GM13976 (cell line): ENCODE measurements at regions not wholly inside any gene's neighbourhood (a gene's known extent, or its start where the extent isn't known, plus 50 kb on each side); places are given as distances from the start of the nearest gene placed in this dataset.

Experiments
- DNase-seq: peaks from one replicate; pipeline ENCODE4 v3.0.0; 2012; ENCODE audit warnings: low spot score
- in situ Hi-C: fragments of 300-500 bp; cut with MboI; formaldehyde crosslinking; loops from one replicate; pipeline ENCODE4 v1.12.0; 2022; ENCODE audit warnings: low sequenced_read_pairs, mixed read lengths, inconsistent platforms; ENCODE audit not compliant: unreplicated experiment
- TF ChIP-seq, protein P1 (sequence below): IDR thresholded peaks from 2 replicates; pipeline ENCODE4 v1.5.1; 2012; ENCODE audit warnings: borderline replicate concordance, mild to moderate bottlenecking; ENCODE audit not compliant: insufficient read depth; ENCODE audit errors: extremely low read depth, missing control alignments, control extremely low read depth

DNA sequence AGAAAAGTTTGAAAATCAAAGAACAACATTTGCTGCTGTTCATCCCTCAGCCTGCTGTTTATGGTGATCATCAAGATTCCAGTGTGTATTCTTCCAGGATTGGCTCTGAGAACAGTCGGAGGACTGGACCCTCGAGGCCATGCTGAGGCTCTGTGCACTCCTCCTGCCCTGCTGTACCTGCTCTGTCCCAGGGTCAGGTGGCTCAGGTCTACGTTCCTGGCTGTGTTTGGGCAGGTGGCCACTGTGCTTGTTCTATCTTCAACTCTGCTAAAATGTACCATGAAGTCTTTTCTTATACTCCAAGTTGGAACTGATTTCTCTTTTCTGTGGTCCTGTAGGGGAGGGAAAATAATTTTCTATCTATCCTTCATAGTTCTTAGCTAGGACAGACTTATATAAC is 175.9 kb downstream of the RWDD3 start:
- DNase-seq = no peak
- in situ Hi-C loops = no loop called here
- TF ChIP-seq, protein P1, sequence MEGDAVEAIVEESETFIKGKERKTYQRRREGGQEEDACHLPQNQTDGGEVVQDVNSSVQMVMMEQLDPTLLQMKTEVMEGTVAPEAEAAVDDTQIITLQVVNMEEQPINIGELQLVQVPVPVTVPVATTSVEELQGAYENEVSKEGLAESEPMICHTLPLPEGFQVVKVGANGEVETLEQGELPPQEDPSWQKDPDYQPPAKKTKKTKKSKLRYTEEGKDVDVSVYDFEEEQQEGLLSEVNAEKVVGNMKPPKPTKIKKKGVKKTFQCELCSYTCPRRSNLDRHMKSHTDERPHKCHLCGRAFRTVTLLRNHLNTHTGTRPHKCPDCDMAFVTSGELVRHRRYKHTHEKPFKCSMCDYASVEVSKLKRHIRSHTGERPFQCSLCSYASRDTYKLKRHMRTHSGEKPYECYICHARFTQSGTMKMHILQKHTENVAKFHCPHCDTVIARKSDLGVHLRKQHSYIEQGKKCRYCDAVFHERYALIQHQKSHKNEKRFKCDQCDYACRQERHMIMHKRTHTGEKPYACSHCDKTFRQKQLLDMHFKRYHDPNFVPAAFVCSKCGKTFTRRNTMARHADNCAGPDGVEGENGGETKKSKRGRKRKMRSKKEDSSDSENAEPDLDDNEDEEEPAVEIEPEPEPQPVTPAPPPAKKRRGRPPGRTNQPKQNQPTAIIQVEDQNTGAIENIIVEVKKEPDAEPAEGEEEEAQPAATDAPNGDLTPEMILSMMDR = no peak

DNA sequence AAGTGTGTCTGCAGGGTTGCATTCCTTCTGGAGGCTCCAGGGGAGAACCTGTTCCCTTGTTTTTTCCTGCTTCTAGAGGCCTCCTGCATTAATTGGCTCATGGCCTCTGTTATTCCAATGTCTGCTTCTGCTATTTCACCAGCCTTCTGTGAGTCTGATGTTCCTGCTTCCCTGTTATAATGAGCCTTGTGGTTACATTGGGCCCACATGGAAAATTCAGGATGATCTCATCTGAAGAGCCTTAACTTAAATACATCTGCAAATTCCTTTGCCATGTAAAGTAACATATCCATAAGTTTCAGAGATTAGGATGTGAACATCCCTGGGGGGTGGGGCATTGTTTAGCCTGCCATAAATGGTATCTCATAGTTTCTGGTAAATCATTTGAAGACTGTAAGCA is 181.1 kb downstream of the RWDD3 start:
- no peak for DNase-seq
- TF ChIP-seq, protein P1 = no peak
- in situ Hi-C loops = no loop called here

DNA sequence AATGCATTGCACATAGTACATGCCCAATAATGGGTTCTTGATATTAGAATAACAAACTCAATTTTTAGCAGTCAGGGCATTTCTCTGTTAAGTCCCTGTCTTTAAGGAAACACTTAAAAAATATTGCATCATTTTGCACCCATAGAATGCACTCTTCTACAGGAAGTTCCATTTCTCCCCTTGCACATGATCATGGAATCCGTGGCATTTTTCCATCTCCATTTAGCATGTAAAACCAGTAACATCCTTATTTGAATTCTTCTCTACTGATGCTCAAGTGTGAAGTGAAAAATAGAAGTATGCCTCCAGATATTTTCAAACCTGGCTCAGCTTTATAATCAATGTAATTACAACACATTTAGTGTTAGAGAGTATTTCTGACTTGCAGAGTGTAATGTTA is 192.8 kb downstream of the RWDD3 start:
- no peak for DNase-seq
- TF ChIP-seq, protein P1 = no peak
- in situ Hi-C loops = no loop called here

DNA sequence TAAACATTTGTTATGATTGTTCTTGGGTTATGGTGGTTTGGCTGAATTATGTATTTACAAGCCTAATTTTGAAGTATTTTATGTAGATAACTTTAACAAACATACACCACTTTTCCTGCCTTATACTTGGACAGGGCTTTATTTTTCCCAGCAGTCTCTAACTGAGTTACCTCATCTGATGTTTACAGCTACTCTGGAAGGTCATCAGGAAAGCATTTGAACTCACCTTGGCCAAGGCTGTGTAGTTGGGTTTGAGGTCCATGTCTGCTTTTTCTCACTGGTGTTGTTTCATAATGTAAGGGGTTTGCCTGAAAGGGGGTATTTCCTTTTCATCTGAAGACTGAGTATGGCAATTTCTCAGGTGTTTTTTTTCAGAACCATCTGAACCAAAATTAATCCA is 193.5 kb downstream of the RWDD3 start:
- in situ Hi-C loops = no loop called here
- no peak for DNase-seq
- TF ChIP-seq, protein P1 = no peak

DNA sequence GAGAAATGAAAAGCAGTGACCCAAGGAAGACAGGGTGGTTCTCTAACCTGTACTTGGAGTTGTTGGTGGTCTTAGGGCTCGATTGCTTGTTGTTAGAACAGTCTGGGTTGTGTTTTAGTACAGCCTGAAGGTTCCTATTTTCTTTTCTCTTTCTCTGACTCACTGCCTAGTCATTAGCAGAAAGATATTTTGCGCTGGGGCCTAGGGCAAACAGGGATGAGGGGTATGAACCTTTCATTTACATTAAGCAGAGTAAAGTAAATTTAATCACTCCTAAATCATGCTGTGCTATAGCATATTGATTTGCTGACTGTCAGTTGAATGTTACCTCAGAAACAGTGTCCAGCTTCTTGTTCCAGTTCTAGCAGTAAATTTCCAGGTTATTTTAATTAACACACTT is 197.2 kb downstream of the RWDD3 start:
- TF ChIP-seq, protein P1 = no peak
- in situ Hi-C loops = no loop called here
- no peak for DNase-seq

DNA sequence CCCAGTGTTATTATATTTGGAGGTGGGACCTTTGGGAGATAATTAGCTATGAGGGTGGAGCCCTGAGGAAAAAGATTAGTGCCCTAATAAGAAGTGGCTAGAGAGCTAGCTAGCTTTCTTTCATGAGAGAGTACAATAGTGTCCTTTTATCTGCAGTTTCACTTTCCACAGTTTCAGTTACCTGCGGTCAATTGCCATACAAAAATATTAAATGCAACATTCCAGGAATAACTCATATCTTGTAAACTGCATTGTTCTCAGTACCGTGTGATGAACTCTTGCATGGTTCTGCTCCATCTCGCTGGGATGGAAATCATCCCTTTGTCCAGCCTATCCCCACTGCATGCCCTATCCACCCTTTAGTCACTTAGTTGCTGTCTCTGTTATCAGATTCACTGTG is 201.6 kb downstream of the RWDD3 start:
- no peak for DNase-seq
- in situ Hi-C loops = no loop called here
- TF ChIP-seq, protein P1 = no peak

DNA sequence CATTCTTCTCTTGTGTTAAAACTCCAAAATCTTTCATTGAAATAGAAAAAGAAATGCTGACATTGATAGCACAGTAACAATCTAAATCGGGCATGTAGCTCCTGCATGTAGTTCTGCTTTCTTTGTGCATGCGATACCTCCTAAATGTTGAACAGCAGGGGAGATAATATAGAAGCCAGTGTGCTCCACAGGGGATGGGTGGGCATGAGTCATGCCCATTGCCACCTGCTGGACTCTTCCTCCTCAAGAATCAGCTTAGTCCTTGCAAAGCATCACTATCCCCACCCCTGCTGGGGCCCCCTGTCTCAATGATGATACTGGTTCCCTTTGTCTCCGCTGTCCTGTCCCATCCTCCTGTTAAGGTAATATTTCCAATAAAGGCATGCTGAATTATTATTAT is 203.0 kb downstream of the RWDD3 start:
- in situ Hi-C loops = no loop called here
- no peak for DNase-seq
- TF ChIP-seq, protein P1 = no peak
